Loucy (cell line): ENCODE measurements at regions not wholly inside any gene's neighbourhood (a gene's known extent, or its start where the extent isn't known, plus 50 kb on each side); places are given as distances from the start of the nearest gene placed in this dataset.

Source experiments
- H2AFZ ChIP-seq: fragments of 200-600 bp; sonication (generic); 2 replicates; pipeline ENCODE4 v1.6.0; 2016; ENCODE audit warnings: antibody characterized with exemption, mild to moderate bottlenecking, low read length, moderate library complexity
- H3F3A ChIP-seq: fragments of 200-600 bp; 2 replicates; pipeline ENCODE4 v1.6.0; 2016; ENCODE audit warnings: antibody characterized with exemption, low read depth, mild to moderate bottlenecking
- H3K27me3 ChIP-seq: fragments of 200-600 bp; sonication (generic); 2 replicates; pipeline ENCODE4 v1.6.1; 2014; ENCODE audit warnings: low read length, mild to moderate bottlenecking; ENCODE audit not compliant: insufficient read depth, poor library complexity, severe bottlenecking
- H3K36me3 ChIP-seq: fragments of 200-600 bp; sonication (generic); 2 replicates; pipeline ENCODE4 v1.6.1; 2016; ENCODE audit warnings: low read length; ENCODE audit not compliant: insufficient read depth
- H3K4me1 ChIP-seq: fragments of 200-600 bp; sonication (generic); 2 replicates; pipeline ENCODE4 v1.5.1; 2014; ENCODE audit warnings: low read length, mild to moderate bottlenecking; ENCODE audit not compliant: insufficient read depth, poor library complexity, severe bottlenecking
- H3K4me2 ChIP-seq: fragments of 200-600 bp; sonication (generic); 2 replicates; pipeline ENCODE4 v1.6.0; 2014; ENCODE audit warnings: antibody characterized with exemption, low read length, low read depth, mild to moderate bottlenecking; ENCODE audit not compliant: poor library complexity, severe bottlenecking
- H3K4me3 ChIP-seq: fragments of 200-600 bp; sonication (generic); 2 replicates; pipeline ENCODE4 v1.5.1; 2014; ENCODE audit warnings: low read length, mild to moderate bottlenecking, mixed read lengths; ENCODE audit not compliant: poor library complexity, severe bottlenecking
- H3K79me2 ChIP-seq: fragments of 200-600 bp; sonication (generic); 2 replicates; pipeline ENCODE4 v1.6.1; 2014; ENCODE audit warnings: low read length; ENCODE audit not compliant: insufficient read depth
- H3K9ac ChIP-seq: fragments of 200-600 bp; sonication (generic); 2 replicates; pipeline ENCODE4 v1.6.0; 2014; ENCODE audit warnings: mild to moderate bottlenecking, low read depth, low read length, moderate library complexity; ENCODE audit not compliant: poor library complexity, severe bottlenecking
- H3K9me2 ChIP-seq: fragments of 200-600 bp; sonication (generic); replicated peaks from 2 replicates; pipeline ENCODE4 v1.6.1; 2016; ENCODE audit warnings: low read depth, low read length, mixed read lengths
- H3K9me3 ChIP-seq: fragments of 200-600 bp; sonication (generic); 2 replicates; pipeline ENCODE4 v1.6.1; 2014; ENCODE audit warnings: mild to moderate bottlenecking, antibody characterized with exemption, low read length, low read depth; ENCODE audit not compliant: insufficient read depth
- H4K20me1 ChIP-seq: fragments of 200-600 bp; sonication (generic); 2 replicates; pipeline ENCODE4 v1.6.0; 2014; ENCODE audit warnings: antibody characterized with exemption, low read length, mild to moderate bottlenecking; ENCODE audit not compliant: insufficient read depth, poor library complexity, severe bottlenecking
- EZH2phosphoT487 ChIP-seq: fragments of 200-600 bp; IDR thresholded peaks from 2 replicates; pipeline ENCODE4 v1.6.1; 2018; ENCODE audit warnings: antibody characterized with exemption, mild to moderate bottlenecking, moderate library complexity, borderline replicate concordance
- TF ChIP-seq, protein P1 (sequence below): fragments of 200-600 bp; sonication (generic); conservative IDR thresholded peaks from 2 replicates; pipeline ENCODE4 v1.5.1; 2014; ENCODE audit warnings: mild to moderate bottlenecking, antibody characterized with exemption, low read length

DNA sequence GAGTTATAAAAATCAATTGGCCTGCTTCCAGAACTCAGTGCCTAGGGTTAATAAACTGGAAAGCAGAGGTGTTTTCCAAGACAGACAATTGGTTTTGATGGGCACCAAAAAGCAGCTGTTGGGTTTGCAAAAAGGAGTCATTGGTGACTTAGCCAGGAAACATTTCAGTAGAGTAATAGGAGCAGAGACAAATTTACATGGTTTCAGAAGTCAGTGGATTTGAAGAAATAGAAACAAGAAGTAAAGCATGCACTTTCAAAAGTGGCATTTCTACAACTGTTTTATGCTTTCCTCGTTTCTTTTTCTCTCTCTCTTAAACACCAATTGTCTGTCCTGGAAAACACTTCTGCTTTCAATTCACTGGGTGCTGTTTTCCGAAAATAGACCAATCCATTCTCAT is 87.8 kb downstream of the GLUL start:
- no peaks in the 10 kb centered on the region for H3K36me3 ChIP-seq
- H4K20me1 ChIP-seq = no peaks in the 10 kb centered on the region
- H3K79me2 ChIP-seq = no peaks in the 10 kb centered on the region
- peak overlapping the region; percentile 42; the same call in 1 of the 2 replicates for H2AFZ ChIP-seq
- H3F3A ChIP-seq = no peaks in the 10 kb centered on the region
- TF ChIP-seq, protein P1, sequence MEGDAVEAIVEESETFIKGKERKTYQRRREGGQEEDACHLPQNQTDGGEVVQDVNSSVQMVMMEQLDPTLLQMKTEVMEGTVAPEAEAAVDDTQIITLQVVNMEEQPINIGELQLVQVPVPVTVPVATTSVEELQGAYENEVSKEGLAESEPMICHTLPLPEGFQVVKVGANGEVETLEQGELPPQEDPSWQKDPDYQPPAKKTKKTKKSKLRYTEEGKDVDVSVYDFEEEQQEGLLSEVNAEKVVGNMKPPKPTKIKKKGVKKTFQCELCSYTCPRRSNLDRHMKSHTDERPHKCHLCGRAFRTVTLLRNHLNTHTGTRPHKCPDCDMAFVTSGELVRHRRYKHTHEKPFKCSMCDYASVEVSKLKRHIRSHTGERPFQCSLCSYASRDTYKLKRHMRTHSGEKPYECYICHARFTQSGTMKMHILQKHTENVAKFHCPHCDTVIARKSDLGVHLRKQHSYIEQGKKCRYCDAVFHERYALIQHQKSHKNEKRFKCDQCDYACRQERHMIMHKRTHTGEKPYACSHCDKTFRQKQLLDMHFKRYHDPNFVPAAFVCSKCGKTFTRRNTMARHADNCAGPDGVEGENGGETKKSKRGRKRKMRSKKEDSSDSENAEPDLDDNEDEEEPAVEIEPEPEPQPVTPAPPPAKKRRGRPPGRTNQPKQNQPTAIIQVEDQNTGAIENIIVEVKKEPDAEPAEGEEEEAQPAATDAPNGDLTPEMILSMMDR = no peak
- TF ChIP-seq EZH2phosphoT487 = no peak
- H3K4me3 ChIP-seq = no peak overlapping the region
- no peaks in the 10 kb centered on the region for H3K27me3 ChIP-seq
- no peaks in the 10 kb centered on the region for H3K9me3 ChIP-seq
- H3K4me1 ChIP-seq = peaks cover 51% of the 10 kb centered on the region
- peak overlapping the region; percentile 7 for H3K4me2 ChIP-seq
- no peak overlapping the region for H3K9ac ChIP-seq
- no peaks in the 10 kb centered on the region for H3K9me2 ChIP-seq

DNA sequence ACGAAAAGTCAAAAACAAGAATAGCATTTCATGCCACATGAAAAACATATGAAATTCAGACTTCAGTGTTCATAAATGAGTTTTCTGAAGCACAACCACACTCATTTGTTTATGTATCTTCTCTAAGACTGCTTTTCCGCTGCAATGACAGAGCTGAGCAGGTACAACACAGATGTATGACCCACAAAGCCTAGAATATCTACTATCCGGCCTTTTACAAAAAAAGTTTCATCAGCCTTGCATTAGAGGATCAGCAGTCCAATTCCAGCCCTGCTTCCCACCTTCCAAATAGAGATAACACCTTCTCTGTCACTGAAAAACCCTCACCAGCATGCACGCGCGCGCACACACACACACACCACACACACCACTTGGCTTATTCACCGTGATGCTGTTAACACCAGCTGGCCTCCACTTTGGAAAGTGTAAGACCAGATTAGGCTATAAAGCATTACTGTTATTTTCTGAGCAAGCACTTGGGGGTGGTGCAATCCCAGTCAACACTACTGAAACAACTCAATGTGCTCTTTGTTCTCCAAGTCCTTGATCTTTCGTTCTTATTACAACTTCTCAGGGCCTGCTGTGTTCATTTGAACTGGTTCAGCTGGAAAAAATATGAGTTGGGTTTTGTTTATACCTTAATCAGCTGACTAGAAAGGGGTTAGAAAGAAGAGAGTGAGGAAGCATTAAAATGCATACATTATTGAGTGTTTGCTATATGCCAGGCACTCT is 90.0 kb downstream of the GLUL start:
- H3K36me3 ChIP-seq = no peaks in the 10 kb centered on the region
- H3K9ac ChIP-seq = peak overlapping the region; percentile 72
- no peaks in the 10 kb centered on the region for H3K79me2 ChIP-seq
- no peaks in the 10 kb centered on the region for H3K9me2 ChIP-seq
- TF ChIP-seq EZH2phosphoT487 = no peak
- TF ChIP-seq, protein P1 = peak; percentile 63
- no peaks in the 10 kb centered on the region for H4K20me1 ChIP-seq
- H3K4me2 ChIP-seq = peak overlapping the region; percentile 29
- H3K9me3 ChIP-seq = no peaks in the 10 kb centered on the region
- H3K4me1 ChIP-seq = peaks cover 64% of the 10 kb centered on the region
- H2AFZ ChIP-seq = peak overlapping the region; percentile 76
- no peaks in the 10 kb centered on the region for H3K27me3 ChIP-seq
- H3K4me3 ChIP-seq = no peak overlapping the region
- H3F3A ChIP-seq = no peaks in the 10 kb centered on the region

DNA sequence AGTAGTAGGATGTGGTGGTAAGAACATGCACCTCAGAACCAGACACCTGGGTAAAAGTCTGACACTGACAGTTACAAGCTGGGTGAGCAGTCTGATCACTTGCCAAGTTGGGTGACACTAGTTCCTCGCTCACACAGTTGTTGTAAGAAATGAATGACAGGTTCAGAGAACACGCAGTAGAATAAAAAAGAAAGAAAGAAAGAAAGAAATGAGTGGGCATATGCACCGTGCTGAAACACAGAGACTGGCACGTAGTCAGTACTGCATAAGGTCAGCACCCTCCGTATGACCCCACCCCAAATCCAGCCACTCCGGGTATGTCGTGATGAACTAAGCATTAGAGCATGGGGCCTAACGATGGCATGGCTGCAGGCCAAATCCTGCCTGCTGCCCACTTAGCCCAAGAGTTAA is 90.6 kb downstream of the GLUL start:
- Histone ChIP-seq H3K4me2 (peak overlapping the region; percentile 60), H3F3A (no peaks in the 10 kb centered on the region), H3K4me1 (peaks cover 70% of the 10 kb centered on the region), H3K79me2 (no peaks in the 10 kb centered on the region), H3K36me3 (no peaks in the 10 kb centered on the region), H3K9ac (peak overlapping the region; percentile 72), H3K27me3 (no peaks in the 10 kb centered on the region), H3K4me3 (no peak overlapping the region), H3K9me3 (no peaks in the 10 kb centered on the region), H4K20me1 (no peaks in the 10 kb centered on the region), H3K9me2 (no peaks in the 10 kb centered on the region), H2AFZ (no peak overlapping the region)
- no peak for TF ChIP-seq EZH2phosphoT487
- TF ChIP-seq, protein P1 = no peak
